Fibroblast of villous mesenchyme (primary cell): ENCODE measurements at regions not wholly inside any gene's neighbourhood (a gene's known extent, or its start where the extent isn't known, plus 50 kb on each side); places are given as distances from the start of the nearest gene placed in this dataset.

ENCODE experiments used
- DNase-seq: peaks from one replicate; pipeline ENCODE4 v3.0.0-alpha.2; 2010; ENCODE audit warnings: low read depth
- H3K4me3 ChIP-seq: 2 replicates; pipeline ENCODE4 v1.5.1; 2011; ENCODE audit warnings: low read depth, mild to moderate bottlenecking, low read length
- TF ChIP-seq, protein P1 (sequence below): IDR thresholded peaks from 2 replicates; pipeline ENCODE4 v1.5.1; 2012; ENCODE audit warnings: low read depth, mild to moderate bottlenecking, low read length; ENCODE audit not compliant: insufficient read depth

DNA sequence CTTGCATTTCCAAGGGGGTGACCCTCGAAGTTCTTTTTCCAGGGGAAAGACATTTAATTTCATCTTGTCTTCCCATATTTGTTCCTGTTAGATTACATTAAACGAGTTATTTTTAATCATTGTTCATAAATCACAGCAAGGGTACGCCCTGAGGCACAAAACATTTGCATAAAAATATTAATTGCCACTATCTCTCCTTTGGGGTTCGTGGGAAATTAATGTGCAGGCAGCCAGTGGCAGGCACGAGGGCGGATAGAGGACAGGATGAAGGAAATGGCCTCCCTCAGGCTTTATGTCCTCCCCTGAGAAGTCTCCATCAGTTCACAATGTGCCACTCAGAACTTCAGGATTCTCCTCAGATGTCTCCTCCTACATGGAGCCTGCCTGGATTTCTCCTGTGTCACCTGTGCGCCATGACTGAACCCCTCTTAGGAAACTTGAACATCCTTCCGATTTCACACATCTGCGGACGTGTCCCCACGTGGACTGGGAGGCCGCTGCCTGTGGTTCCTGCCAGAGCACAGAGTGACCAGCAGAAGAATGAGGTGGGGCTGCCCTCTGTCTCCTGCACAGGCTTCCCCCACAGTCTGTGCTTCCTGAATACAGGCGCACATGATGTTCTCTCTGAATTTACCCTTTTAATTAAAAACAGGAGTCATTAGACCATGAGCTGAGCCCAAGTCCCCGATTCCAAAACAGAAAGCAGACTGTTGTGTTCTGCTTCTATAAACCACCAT is 1085.9 kb downstream of the TBC1D22A start:
- no peak for DNase-seq
- TF ChIP-seq, protein P1, sequence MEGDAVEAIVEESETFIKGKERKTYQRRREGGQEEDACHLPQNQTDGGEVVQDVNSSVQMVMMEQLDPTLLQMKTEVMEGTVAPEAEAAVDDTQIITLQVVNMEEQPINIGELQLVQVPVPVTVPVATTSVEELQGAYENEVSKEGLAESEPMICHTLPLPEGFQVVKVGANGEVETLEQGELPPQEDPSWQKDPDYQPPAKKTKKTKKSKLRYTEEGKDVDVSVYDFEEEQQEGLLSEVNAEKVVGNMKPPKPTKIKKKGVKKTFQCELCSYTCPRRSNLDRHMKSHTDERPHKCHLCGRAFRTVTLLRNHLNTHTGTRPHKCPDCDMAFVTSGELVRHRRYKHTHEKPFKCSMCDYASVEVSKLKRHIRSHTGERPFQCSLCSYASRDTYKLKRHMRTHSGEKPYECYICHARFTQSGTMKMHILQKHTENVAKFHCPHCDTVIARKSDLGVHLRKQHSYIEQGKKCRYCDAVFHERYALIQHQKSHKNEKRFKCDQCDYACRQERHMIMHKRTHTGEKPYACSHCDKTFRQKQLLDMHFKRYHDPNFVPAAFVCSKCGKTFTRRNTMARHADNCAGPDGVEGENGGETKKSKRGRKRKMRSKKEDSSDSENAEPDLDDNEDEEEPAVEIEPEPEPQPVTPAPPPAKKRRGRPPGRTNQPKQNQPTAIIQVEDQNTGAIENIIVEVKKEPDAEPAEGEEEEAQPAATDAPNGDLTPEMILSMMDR, result no peak

DNA sequence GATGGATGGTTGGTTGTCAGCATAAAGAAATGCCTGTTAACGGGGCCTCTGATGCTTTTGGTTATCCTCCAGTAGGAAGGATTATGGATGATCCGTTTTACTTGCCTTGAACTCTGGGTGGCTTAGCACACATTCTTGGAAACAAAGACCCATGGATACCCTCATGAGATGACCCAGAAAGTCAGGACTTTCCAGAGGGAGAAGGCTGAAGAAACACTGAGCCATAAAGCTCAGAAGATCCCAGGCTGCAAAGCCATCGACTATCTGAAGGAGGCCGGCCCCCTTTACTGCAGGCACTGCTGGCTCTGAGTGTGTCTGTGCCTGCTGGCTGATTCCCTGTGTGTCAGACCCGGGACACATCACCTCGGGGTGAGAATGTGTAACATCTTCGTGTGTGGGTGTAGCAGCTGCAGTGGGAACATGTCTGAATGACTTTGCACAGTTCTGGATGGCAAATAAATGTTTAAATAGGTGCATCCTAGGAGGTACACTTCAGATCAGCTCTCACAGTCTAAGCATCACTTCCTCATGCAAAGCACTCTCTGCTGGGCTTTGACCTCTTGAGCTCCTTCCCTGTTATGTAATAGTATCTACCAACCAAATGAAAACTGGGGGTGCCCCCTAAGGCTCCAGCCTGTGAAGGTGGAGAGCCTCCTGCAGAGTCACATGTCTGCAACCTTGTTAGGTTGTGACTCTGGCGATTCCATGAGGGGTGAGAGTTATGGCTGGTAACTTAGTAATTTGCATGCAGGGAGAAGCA is 1084.9 kb downstream of the TBC1D22A start:
- no peak for DNase-seq
- no peak overlapping the region for H3K4me3 ChIP-seq
- TF ChIP-seq, protein P1, result no peak

More for the DNA sequence above, 1085.9 kb downstream of the TBC1D22A start:
- no peak overlapping the region for H3K4me3 ChIP-seq

DNA sequence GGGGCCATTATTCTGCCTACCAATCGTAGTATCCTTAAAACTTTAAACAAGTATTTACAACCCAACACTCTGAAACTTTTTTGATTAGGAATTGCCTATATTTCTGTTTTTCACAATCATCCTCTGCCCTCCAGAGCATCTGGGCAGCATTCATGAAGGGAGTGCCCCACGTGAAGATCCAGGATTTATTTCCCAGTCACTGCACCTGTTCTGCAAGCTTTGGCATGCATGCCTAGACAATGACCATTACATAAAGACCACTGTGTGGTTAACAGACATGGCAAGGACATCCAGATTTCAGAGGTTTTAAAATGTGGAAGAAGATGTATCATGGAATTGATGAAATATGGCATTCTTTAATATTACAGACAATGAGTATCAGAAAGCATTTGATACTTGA is 1083.8 kb downstream of the TBC1D22A start:
- TF ChIP-seq, protein P1, result no peak
- no peak for DNase-seq
- H3K4me3 ChIP-seq, result no peak overlapping the region

DNA sequence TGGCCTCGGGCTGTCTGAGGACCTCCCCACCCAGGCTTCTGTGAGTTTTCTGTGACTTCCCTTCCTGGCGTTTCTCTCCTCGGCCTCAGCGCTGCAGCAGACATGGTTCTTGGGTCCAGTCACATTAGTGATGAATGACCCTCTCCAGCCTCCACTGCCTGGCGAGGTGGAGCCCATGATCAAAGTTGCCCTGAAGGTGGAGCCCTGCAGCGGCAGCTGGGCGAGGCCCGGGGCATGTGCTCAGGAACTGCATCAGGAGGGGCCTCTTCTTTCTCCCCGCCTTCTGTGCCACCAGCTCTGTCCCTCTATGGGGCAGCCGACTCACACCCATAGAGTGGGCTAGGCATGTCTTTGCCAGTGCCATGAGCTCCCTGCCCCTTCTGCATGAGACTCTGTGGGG is 1079.7 kb downstream of the TBC1D22A start:
- no peak for DNase-seq
- no peak overlapping the region for H3K4me3 ChIP-seq
- TF ChIP-seq, protein P1, result no peak

DNA sequence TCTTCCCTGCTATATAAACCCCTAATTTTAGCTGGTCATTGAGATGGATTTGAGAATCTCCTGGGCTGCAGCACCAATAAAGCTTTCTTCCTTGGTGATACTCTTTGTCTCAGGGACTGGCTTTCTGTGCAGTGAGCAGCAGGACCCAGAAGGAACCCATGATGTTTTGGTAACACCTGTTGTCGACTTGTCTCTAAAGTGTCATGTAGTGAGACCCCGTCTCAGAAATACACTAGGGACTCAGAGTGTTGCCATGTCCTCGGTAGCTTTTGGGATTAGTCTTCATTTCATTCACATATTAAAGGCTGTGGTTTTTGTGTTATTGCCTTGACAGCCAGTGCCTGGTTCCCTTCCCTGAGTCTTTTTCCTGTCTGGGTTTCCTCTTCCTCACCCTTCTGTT is 1078.7 kb downstream of the TBC1D22A start:
- no peak overlapping the region for H3K4me3 ChIP-seq
- TF ChIP-seq, protein P1, result no peak
- DNase-seq, result no peak

DNA sequence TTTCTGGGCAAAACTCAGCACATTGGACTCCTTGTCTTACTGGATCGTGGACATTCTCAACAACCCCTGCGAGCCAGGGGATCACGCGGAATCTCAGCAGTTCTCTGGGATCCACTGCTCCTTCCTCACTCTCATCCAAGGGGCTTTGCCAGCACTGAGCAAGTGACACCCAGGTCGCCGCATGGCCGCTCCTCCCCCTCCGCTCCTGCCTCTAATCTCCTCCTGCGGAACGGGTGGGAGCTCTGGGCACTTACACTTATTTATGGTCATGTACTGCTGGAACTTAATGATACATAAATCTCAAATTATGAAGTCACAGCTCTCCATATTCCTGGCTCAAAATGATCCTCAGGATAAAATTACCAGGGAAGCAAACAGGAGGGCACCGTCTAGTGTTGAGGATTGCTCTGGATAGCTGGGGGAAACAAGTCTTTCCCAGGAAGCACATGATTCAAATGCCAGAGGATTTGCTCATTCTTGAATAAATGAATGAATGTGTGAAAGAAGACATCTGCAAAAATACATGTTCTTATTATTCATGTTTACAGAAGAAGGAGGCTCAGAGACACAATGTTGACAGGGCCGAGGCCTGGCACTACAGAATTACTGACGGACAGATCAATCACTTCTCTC is 1077.3 kb downstream of the TBC1D22A start:
- no peak overlapping the region for H3K4me3 ChIP-seq
- TF ChIP-seq, protein P1, result no peak
- DNase-seq, result peak; percentile 32
